ENCODE measurements at regions not wholly inside any gene's neighbourhood (a gene's known extent, or its start where the extent isn't known, plus 50 kb on each side); places are given as distances from the start of the nearest gene placed in this dataset.
A peak's percentile ranks its signal among the peaks of the same experiment; 100 is the strongest.
"Not testable (repeated sequence)": the region's sequence is repeated elsewhere in the genome, so short reads cannot be mapped to it uniquely, and the experiment has no call there.

DNA sequence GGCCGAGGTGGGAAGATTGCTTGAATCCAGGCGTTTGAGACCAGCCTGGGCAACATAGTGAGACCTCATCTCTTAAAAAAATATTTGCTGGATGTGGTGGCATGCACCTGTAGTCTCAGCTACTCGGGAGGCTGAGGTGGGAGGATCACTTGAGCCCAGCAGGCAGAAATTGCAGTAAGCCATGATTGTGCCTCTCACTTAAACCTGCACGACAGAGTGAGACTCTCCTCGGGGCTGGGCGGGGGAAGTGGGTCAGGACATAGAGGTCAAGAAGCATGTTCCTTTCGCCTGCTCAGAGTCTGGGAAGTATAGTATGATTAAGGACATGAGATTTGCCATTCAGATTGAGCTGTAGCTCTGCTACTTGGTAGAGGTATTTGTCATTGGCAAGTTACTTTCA, 52.3 kb downstream of the SEPTIN7 start:
- not testable (repeated sequence) for DNase-seq

GRCh38 chr7:35854311-35854710, 53.5 kb downstream of the SEPTIN7 start:
- no peak for DNase-seq

GRCh38 chr7:35856175-35856574, 55.3 kb downstream of the SEPTIN7 start:
- no peak for DNase-seq

- no peak for DNase-seq
These were observed 59.8 kb downstream of the SEPTIN7 start for GRCh38 chr7:35860664-35861063.

- no peak for DNase-seq
These were observed 64.4 kb downstream of the SEPTIN7 start for GRCh38 chr7:35865287-35865686.

GRCh38 chr7:35866186-35866585, 65.3 kb downstream of the SEPTIN7 start:
- DNase-seq, result no peak

- not testable (repeated sequence) for DNase-seq
These were observed 68.3 kb downstream of the SEPTIN7 start for GRCh38 chr7:35869117-35869516.

DNA sequence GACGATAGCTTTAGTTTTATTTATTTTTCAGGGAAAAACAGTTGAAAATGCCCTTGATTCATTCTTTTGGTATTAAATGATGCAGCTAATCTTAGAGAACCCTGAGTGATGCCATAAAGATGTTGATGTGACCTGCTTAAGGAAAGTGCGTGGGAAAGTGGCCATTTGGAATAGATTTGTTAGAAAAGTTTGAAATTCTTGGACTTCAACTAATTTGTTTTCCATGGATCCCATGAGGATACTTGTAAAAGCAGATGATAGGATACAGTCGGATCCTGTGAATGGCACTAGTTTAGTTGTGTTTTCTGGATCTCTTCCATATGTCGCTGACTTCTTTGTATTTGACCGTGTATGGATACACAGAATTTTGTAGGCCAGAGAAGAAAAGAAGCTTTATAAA, 69.0 kb downstream of the SEPTIN7 start:
- DNase-seq, result no peak

GRCh38 chr7:35871856-35872255, 71.0 kb downstream of the SEPTIN7 start:
- no peak for DNase-seq

DNA sequence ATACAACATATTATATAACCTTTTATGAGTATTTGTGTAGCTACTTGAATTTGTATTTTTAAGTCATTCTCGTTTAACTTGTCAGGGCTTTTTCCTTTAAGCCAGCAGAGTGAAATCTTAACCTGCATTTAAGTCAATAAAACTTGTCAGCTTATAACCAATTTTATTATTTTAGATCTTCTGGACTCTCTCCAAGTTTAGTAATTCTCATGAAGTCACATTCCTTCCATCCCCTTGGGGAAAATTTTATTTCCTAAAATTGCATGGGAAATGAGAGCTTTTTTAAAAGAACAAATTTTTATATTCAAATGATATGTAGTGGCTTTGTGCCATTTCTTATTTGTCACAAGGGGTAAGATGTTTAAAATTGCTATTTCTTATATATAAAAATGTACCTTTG, 74.0 kb downstream of the SEPTIN7 start:
- no peak for DNase-seq

DNA sequence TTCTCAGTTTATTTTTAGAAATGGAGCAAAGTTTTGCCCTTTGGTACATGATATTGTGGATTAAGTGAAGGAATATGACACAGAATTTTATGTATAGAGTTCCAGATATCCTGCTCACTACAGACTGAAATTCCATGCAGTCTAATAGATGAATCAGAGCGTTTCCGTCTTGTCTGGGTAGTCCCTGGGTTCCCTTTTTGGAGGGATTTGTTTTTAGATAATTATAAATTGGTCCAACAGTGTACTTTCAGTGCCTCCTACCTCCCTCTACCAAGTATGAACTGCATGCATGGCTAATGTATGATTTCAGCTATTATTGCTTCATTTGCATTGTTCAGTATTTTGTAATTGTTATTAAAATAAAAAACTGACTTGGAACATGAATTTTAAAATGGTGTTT, 74.4 kb downstream of the SEPTIN7 start:
- no peak for DNase-seq

DNA sequence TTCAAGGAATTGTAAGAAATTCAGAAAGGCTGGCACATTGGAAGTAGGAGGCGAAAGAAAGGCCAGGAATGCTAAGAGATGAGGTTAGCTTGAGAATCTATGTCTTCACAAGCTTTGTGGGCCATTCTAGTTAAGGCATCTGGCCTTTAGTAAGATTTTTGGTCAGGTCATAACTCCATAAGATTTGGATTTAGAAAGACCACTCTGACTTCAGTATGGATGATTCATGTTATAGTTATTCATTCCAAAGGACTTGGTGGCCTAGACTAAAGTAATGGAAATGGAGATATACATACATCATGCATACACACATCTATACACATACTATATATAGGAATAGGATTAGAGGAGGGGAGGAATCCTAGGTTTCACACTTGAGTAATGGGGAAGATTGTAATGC, 77.5 kb downstream of the SEPTIN7 start:
- DNase-seq, result no peak

GRCh38 chr7:35887430-35887829, 86.6 kb downstream of the SEPTIN7 start:
- DNase-seq, result not testable (repeated sequence)

DNA sequence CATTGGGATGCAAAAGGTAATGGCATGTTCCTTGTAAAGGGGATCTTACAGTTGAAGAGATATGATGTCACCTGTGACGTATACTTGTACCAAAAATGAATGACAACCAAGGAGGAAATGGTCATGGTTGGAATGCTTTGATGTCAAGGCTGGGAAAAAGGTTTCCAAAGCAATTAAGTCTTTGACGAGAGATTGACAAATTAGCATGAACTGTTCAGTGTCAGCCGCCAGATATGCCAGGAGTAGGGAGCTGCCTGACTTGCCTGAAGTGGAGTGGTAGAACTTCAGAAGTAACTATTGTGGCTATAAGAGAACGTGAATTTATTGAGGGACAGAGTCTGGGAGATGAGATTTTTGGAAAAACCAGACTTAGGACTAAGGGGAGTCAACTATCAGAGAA, 88.1 kb downstream of the SEPTIN7 start:
- no peak for DNase-seq

- DNase-seq, result no peak
These were observed 89.0 kb downstream of the SEPTIN7 start for GRCh38 chr7:35889870-35890269.

DNA sequence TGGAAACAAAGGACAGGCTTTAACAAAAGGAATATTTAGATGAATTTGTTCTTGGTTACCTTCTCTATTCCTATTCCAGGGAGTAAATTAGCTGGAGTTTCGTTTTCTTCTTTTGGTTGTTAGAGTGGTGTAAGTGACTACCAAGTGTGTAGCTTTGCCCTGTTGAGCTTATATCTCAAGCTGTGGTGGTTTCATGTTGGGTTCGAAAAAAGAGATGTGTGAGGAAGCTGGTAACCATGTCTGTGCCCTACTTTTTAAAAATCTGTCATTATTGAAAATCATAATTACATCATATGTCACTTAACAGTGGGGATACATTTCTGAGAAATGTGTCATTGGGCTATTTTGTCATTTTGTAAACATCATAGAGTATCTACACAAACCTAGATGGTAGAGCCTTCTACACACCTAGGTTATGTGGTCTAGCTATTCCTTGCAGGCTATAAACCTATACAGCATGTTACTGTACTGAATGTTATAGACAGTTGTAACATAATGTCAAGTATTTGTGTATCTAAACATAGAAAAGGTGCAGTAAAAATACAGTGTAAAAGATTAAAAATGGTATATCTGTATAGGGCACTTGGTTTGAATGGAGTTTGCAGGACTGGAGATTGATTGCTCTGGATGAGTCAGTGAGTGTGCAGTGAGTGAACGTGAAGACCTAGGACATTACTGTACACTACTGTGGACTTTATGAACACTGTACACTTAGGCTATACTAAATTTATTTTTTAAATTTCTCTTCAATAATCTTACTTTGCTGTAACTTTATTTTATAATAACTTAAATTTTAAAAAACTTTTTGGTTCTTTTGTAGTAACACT, 90.4 kb downstream of the SEPTIN7 start:
- no peak for DNase-seq

- no peak for DNase-seq
These were observed 92.8 kb downstream of the SEPTIN7 start for GRCh38 chr7:35893649-35894048.

DNA sequence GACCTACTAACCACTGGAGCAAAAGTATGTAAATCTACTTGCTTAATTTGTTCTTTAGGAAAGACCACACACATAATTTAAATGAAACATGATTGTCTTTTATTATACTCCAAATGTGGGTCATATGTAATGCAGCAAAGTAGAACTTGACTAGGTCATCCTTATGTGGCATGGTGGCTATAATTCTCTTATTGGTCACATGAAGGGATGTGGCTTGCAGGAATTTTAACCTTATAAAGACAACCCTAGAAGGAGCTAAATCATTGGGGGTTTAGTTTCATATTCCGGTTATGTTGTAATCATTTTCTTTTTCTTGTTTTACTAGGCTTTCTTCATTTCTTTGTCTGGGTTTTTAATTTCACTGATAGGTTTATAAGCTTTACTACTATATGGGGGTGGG, 93.9 kb downstream of the SEPTIN7 start:
- no peak for DNase-seq

- no peak for DNase-seq
These were observed 99.8 kb downstream of the SEPTIN7 start for GRCh38 chr7:35900651-35901050.

DNA sequence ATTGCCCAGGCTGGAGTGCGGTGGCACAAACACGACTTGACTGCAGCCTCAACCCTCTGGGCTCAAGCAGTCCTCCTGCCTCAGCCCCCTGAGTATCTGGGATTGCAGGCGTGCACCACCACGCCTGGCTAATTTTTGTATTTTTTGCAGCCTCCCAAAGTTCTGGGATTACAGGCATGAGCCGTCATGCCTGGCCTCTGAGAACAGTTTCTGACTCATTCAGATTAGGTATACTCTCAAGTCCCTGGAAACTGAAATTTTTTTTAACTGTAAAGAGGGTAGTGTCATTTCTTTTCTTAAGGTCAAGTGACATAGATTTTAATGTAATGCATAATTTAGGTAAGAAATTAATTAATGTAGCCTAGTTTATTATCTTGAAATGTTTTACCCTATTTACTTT, 104.7 kb downstream of the SEPTIN7 start:
- DNase-seq, result no peak

DNA sequence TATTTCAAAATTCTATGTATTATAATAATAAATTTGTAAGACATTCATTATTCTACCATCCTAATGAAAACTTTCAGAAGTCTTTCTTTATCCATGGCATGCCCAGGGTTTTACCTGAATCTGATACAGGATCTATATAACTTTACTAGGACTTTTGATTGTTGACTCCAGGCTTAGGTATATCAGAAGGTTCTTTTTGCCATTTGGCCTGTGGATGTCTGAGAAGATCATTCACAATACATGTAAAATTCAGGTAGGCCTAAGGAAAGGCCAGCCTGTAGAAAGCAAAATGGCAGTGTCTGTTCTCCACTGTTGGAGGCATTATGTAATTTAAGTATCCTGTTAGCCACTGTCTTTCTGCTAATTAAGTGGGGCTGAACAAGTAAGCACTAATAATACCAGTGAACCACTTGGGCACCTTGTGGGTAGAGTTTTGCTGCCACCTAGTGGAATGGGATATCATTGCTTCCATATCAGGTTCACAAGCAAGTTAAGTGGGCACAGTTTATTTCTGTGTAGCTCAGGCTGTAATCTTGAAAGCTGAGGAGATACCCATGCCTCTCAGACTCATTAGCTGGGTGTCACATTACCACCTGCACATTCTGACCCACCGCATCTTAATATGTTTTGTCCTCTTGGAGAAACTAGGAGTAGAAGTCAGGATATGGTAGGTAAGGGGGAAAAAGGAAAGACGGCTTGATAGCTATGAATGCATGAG, 105.5 kb downstream of the SEPTIN7 start:
- DNase-seq, result peak; percentile 47 to 66

DNA sequence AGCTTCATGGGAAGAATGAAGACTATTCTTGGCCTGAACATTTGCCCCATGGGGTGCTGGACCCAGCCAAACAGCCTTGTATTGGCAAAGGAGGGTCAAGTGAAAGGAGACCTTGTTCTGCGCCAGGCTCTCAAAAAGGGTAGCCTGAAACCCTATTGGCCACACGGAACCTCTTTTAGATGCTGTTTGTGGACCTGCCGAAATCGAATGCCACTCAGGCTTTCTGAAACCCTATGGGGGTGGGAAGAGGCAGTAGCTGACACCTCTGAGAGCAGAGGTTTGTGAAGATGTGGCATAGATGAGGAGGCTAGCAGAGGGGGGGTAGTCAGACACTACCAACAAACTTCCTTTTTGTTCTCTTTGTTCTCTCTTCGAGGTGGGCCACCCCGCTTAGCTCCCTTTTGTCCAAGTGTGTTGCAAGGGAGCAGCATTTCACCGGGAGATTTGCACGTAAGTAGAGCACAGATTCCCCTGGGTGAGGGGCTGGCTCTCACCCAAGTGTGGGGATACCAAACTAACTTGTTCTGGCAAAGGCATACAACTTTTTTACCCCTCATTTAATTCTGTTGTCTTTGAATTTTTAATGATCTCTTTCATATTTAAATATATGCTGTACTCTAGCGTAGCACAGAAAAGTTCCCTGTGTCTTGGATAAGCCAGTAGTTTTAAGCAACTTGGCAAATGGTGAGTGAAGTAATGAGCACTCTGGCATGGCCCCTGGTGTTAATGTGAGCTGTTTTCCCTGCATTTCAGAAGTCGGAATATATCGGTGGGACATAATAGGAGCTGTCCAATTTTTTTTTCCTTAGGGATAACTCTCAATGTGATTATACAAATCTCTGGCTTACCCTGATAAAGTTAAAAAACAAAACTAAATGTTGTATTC, 107.7 kb downstream of the SEPTIN7 start:
- DNase-seq, result no peak

- no peak for DNase-seq
These were observed 109.1 kb downstream of the SEPTIN7 start for GRCh38 chr7:35909870-35910357.
